Femur (tissue), 1 donor: ENCODE measurements at regions not wholly inside any gene's neighbourhood (a gene's known extent, or its start where the extent isn't known, plus 50 kb on each side); places are given as distances from the start of the nearest gene placed in this dataset.

Experiments
- DNase-seq: peaks from one replicate; pipeline ENCODE4 v3.0.0-alpha.2; 2017

GRCh38 chr3:107309312-107309711, 67.9 kb upstream of the CCDC54 start:
- no peak for DNase-seq

GRCh38 chr3:107313711-107314110, 63.5 kb upstream of the CCDC54 start:
- no peak for DNase-seq

GRCh38 chr3:107315141-107315540, 62.1 kb upstream of the CCDC54 start:
- DNase-seq: no peak

GRCh38 chr3:107323723-107324122, 53.5 kb upstream of the CCDC54 start:
- no peak for DNase-seq

GRCh38 chr3:107325446-107325845, 51.8 kb upstream of the CCDC54 start:
- DNase-seq: no peak
